ENCODE measurements at regions not wholly inside any gene's neighbourhood (a gene's known extent, or its start where the extent isn't known, plus 50 kb on each side); places are given as distances from the start of the nearest gene placed in this dataset.

DNA sequence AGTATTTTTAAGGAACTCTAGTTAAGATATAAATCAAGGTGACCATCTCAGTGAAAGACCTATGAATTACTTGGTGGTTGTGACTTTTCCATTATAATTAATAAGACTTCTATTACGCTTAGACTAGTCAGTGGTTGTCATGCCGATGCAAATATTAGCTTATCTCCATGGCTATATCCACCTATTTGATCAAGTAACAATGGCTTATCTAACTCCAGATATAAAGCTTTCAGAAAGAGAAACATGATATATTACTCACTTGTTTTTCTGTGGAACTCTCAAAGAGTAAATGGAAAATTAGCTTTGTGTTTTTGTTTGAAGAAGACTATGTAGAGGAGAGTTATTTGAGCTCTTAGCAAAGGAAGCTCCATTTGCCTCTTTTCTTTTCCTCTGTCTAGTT lies 323.8 kb upstream of the DCN start:
- no peak for DNase-seq (ENCODE audit: low spot score)
- Histone ChIP-seq H3K4me1 (ENCODE audit: insufficient read depth) (no peaks in the 10 kb centered on the region), H3K79me2 (no peaks in the 10 kb centered on the region), H3K27me3 (no peaks in the 10 kb centered on the region), H3K4me3 (no peak overlapping the region), H3K36me3 (replicated peaks; ENCODE audit: insufficient read depth, low read depth) (no peaks in the 10 kb centered on the region), H2AFZ (no peak overlapping the region), H3K27ac (no peak overlapping the region), H4K20me1 (ENCODE audit: insufficient read depth, poor library complexity, severe bottlenecking) (no peaks in the 10 kb centered on the region), H3K9me3 (ENCODE audit: low read depth) (no peaks in the 10 kb centered on the region), H3K4me2 (no peak overlapping the region), H3K9me2 (replicated peaks; ENCODE audit: insufficient read depth) (no peaks in the 10 kb centered on the region)
- TF ChIP-seq EZH2phosphoT487 (IDR thresholded peaks at IDR 0.05; ENCODE audit: low read depth, severe bottlenecking, unreplicated experiment) = no peak
- TF ChIP-seq, protein P1, sequence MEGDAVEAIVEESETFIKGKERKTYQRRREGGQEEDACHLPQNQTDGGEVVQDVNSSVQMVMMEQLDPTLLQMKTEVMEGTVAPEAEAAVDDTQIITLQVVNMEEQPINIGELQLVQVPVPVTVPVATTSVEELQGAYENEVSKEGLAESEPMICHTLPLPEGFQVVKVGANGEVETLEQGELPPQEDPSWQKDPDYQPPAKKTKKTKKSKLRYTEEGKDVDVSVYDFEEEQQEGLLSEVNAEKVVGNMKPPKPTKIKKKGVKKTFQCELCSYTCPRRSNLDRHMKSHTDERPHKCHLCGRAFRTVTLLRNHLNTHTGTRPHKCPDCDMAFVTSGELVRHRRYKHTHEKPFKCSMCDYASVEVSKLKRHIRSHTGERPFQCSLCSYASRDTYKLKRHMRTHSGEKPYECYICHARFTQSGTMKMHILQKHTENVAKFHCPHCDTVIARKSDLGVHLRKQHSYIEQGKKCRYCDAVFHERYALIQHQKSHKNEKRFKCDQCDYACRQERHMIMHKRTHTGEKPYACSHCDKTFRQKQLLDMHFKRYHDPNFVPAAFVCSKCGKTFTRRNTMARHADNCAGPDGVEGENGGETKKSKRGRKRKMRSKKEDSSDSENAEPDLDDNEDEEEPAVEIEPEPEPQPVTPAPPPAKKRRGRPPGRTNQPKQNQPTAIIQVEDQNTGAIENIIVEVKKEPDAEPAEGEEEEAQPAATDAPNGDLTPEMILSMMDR (IDR thresholded peaks at IDR 0.05; ENCODE audit: poor library complexity) = no peak
- TF ChIP-seq EZH2 (IDR thresholded peaks at IDR 0.05; ENCODE audit: borderline replicate concordance) = no peak
- 46% methylated on average over 2 of the region's 2 CpGs for WGBS (ENCODE audit: low lambda C conversion rate, missing lambda C conversion rate)

DNA sequence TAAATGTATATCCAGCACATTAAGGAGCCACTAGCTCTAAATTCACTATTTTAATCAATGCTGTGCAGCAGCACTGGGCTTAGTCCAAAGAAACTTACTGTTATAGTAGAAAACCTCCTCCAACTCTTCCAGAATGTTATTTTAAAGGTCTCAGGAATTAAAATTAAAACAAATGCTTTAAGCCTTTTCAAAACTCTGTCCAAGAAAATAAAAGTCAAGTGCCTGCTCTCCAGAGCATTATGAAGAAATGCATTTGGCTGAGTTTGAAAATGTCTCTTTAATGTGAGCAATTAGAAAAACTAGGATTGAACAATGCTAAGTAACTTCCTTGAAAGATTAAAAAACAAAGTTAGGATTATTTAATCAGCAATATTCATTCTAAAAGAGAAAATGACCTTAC lies 322.4 kb upstream of the DCN start:
- H3K27me3 ChIP-seq = no peaks in the 10 kb centered on the region
- DNase-seq (ENCODE audit: low spot score) = no peak
- H3K27ac ChIP-seq = no peak overlapping the region
- H3K36me3 ChIP-seq (replicated peaks; ENCODE audit: insufficient read depth, low read depth) = no peaks in the 10 kb centered on the region
- no peaks in the 10 kb centered on the region for H4K20me1 ChIP-seq (ENCODE audit: insufficient read depth, poor library complexity, severe bottlenecking)
- no peak overlapping the region for H3K4me2 ChIP-seq
- H2AFZ ChIP-seq = no peak overlapping the region
- H3K4me3 ChIP-seq = no peak overlapping the region
- TF ChIP-seq, protein P1 (IDR thresholded peaks at IDR 0.05; ENCODE audit: poor library complexity) = no peak
- TF ChIP-seq EZH2 (IDR thresholded peaks at IDR 0.05; ENCODE audit: borderline replicate concordance) (no peak), EZH2phosphoT487 (IDR thresholded peaks at IDR 0.05; ENCODE audit: low read depth, severe bottlenecking, unreplicated experiment) (no peak)
- no peaks in the 10 kb centered on the region for H3K9me2 ChIP-seq (replicated peaks; ENCODE audit: insufficient read depth)
- no peaks in the 10 kb centered on the region for H3K9me3 ChIP-seq (ENCODE audit: low read depth)
- no peaks in the 10 kb centered on the region for H3K79me2 ChIP-seq
- no peaks in the 10 kb centered on the region for H3K4me1 ChIP-seq (ENCODE audit: insufficient read depth)

GRCh38 chr12:91502208-91502607 lies 319.6 kb upstream of the DCN start:
- Histone ChIP-seq H3K4me1 (ENCODE audit: insufficient read depth) (no peaks in the 10 kb centered on the region), H3K79me2 (no peaks in the 10 kb centered on the region), H3K9me3 (ENCODE audit: low read depth) (no peaks in the 10 kb centered on the region), H3K4me3 (no peak overlapping the region), H3K4me2 (no peak overlapping the region), H3K27ac (no peak overlapping the region), H4K20me1 (ENCODE audit: insufficient read depth, poor library complexity, severe bottlenecking) (no peaks in the 10 kb centered on the region), H2AFZ (no peak overlapping the region), H3K9me2 (replicated peaks; ENCODE audit: insufficient read depth) (no peaks in the 10 kb centered on the region), H3K36me3 (replicated peaks; ENCODE audit: insufficient read depth, low read depth) (no peaks in the 10 kb centered on the region), H3K27me3 (no peaks in the 10 kb centered on the region)
- TF ChIP-seq, protein P1 (IDR thresholded peaks at IDR 0.05; ENCODE audit: poor library complexity) = no peak
- TF ChIP-seq EZH2 (IDR thresholded peaks at IDR 0.05; ENCODE audit: borderline replicate concordance) (no peak), EZH2phosphoT487 (IDR thresholded peaks at IDR 0.05; ENCODE audit: low read depth, severe bottlenecking, unreplicated experiment) (no peak)
- WGBS (ENCODE audit: low lambda C conversion rate, missing lambda C conversion rate) = 87% methylated on average over 4 of the region's 4 CpGs
- no peak for DNase-seq (ENCODE audit: low spot score)

DNA sequence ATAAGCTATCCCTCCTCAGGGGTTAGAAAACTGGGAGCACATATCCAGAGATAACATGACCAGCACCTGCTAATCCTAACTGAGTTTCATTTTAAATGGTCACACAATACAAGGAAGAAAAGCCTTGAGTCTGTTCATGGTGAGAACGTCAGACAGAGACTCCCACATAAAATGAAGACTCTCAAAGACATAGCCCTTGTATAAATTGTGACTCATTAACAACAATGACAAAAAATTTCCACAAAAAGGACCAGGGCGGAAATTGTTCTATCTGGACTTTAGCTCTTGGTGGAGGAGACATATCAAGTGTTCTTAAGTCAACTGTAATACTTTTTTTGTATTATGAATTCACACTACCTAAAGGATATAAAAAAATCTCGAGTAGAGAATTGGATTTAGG lies 313.7 kb upstream of the DCN start:
- Histone ChIP-seq H3K4me1 (ENCODE audit: insufficient read depth) (no peaks in the 10 kb centered on the region), H3K79me2 (no peaks in the 10 kb centered on the region), H3K9me2 (replicated peaks; ENCODE audit: insufficient read depth) (no peaks in the 10 kb centered on the region), H4K20me1 (ENCODE audit: insufficient read depth, poor library complexity, severe bottlenecking) (no peaks in the 10 kb centered on the region), H3K9me3 (ENCODE audit: low read depth) (no peaks in the 10 kb centered on the region), H3K36me3 (replicated peaks; ENCODE audit: insufficient read depth, low read depth) (no peaks in the 10 kb centered on the region), H2AFZ (no peak overlapping the region), H3K27ac (no peak overlapping the region), H3K4me2 (no peak overlapping the region), H3K4me3 (no peak overlapping the region), H3K27me3 (no peaks in the 10 kb centered on the region)
- peak; percentile 6 for DNase-seq (ENCODE audit: low spot score)
- TF ChIP-seq EZH2 (IDR thresholded peaks at IDR 0.05; ENCODE audit: borderline replicate concordance) = no peak
- TF ChIP-seq, protein P1 (IDR thresholded peaks at IDR 0.05; ENCODE audit: poor library complexity) = no peak
- TF ChIP-seq EZH2phosphoT487 (IDR thresholded peaks at IDR 0.05; ENCODE audit: low read depth, severe bottlenecking, unreplicated experiment) = no peak
- 86% methylated on average over 3 of the region's 3 CpGs for WGBS (ENCODE audit: low lambda C conversion rate, missing lambda C conversion rate)

Measured in hepatocyte (in vitro differentiated cells).